Nephron (organoid): ENCODE measurements at regions not wholly inside any gene's neighbourhood (a gene's known extent, or its start where the extent isn't known, plus 50 kb on each side); places are given as distances from the start of the nearest gene placed in this dataset.

Source experiments
- H3K27ac Mint-ChIP-seq, 3 experiments: 2 replicates each; pipeline ENCODE4 v1.8.0; 2020; ENCODE audit warnings: mixed read lengths in 3 of 3, mild to moderate bottlenecking in 2 of 3, moderate library complexity in 1 of 3
- H3K27me3 Mint-ChIP-seq: 2 replicates; pipeline ENCODE4 v1.8.0; 2021; ENCODE audit warnings: low read depth, mild to moderate bottlenecking, moderate library complexity, mixed read lengths
- H3K36me3 Mint-ChIP-seq: 2 replicates; pipeline ENCODE4 v1.8.0; 2020; ENCODE audit warnings: low read depth, mixed read lengths
- H3K4me1 Mint-ChIP-seq: 2 replicates; pipeline ENCODE4 v1.8.0; 2020; ENCODE audit warnings: mixed read lengths
- H3K4me3 Mint-ChIP-seq, 3 experiments: 2 replicates each; pipeline ENCODE4 v1.8.0; 2020; ENCODE audit warnings: mild to moderate bottlenecking in 3 of 3, mixed read lengths in 3 of 3, moderate library complexity in 2 of 3
- H3K9me3 Mint-ChIP-seq: 2 replicates; pipeline ENCODE4 v1.8.0; 2020; ENCODE audit warnings: mixed read lengths
- CTCF ChIP-seq, 3 experiments: fragments of 200-600 bp; sonication (generic); IDR thresholded peaks; one replicate each; pipeline ENCODE4 v1.5.0; 2021; ENCODE audit warnings: antibody characterized with exemption in 3 of 3; ENCODE audit not compliant: unreplicated experiment in 3 of 3

- H3K36me3 Mint-ChIP-seq: no peaks in the 10 kb centered on the region
- peaks cover 26% of the 10 kb centered on the region for H3K4me1 Mint-ChIP-seq
- H3K9me3 Mint-ChIP-seq: no peaks in the 10 kb centered on the region
- no peak for TF ChIP-seq CTCF (IDR thresholded peaks at IDR 0.05; ENCODE audit: unreplicated experiment in 3 of 3)
- H3K4me3 Mint-ChIP-seq: no peak overlapping the region
- no peaks in the 10 kb centered on the region for H3K27me3 Mint-ChIP-seq
- peak overlapping the region in 1 of 3 experiments; percentile 21 for H3K27ac Mint-ChIP-seq
Measured at GRCh38 chr14:53532853-53533252, 379.7 kb upstream of the DDHD1 start.

GRCh38 chr14:53531730-53532129 is 378.6 kb upstream of the DDHD1 start:
- Mint-ChIP-seq H3K9me3 (no peaks in the 10 kb centered on the region), H3K4me3 (no peak overlapping the region), H3K36me3 (no peaks in the 10 kb centered on the region), H3K27me3 (no peaks in the 10 kb centered on the region), H3K27ac (peak overlapping the region in 1 of 3 experiments; percentile 4), H3K4me1 (peaks cover 20% of the 10 kb centered on the region)
- TF ChIP-seq CTCF (IDR thresholded peaks at IDR 0.05; ENCODE audit: unreplicated experiment in 3 of 3): no peak

GRCh38 chr14:53531156-53531555 is 378.0 kb upstream of the DDHD1 start:
- Mint-ChIP-seq H3K4me1 (peaks cover 20% of the 10 kb centered on the region), H3K27ac (no peak overlapping the region), H3K27me3 (no peaks in the 10 kb centered on the region), H3K9me3 (no peaks in the 10 kb centered on the region), H3K4me3 (no peak overlapping the region), H3K36me3 (no peaks in the 10 kb centered on the region)
- TF ChIP-seq CTCF (IDR thresholded peaks at IDR 0.05; ENCODE audit: unreplicated experiment in 3 of 3): no peak

GRCh38 chr14:53529519-53529918 is 376.4 kb upstream of the DDHD1 start:
- no peak for TF ChIP-seq CTCF (IDR thresholded peaks at IDR 0.05; ENCODE audit: unreplicated experiment in 3 of 3)
- peaks cover 20% of the 10 kb centered on the region for H3K4me1 Mint-ChIP-seq
- H3K9me3 Mint-ChIP-seq: no peaks in the 10 kb centered on the region
- H3K27ac Mint-ChIP-seq: no peak overlapping the region
- no peaks in the 10 kb centered on the region for H3K27me3 Mint-ChIP-seq
- H3K4me3 Mint-ChIP-seq: no peak overlapping the region
- H3K36me3 Mint-ChIP-seq: no peaks in the 10 kb centered on the region

GRCh38 chr14:53528185-53528671 is 375.1 kb upstream of the DDHD1 start:
- Mint-ChIP-seq H3K27me3 (no peaks in the 10 kb centered on the region), H3K36me3 (no peaks in the 10 kb centered on the region), H3K27ac (peak overlapping the region; percentile 58 to 87 (median 78)), H3K4me3 (no peak overlapping the region), H3K9me3 (no peaks in the 10 kb centered on the region), H3K4me1 (peaks cover 20% of the 10 kb centered on the region)
- TF ChIP-seq CTCF (IDR thresholded peaks at IDR 0.05; ENCODE audit: unreplicated experiment in 3 of 3): no peak

- H3K9me3 Mint-ChIP-seq: no peaks in the 10 kb centered on the region
- H3K27ac Mint-ChIP-seq: no peak overlapping the region
- H3K36me3 Mint-ChIP-seq: no peaks in the 10 kb centered on the region
- peaks cover 14% of the 10 kb centered on the region for H3K4me1 Mint-ChIP-seq
- no peak overlapping the region for H3K4me3 Mint-ChIP-seq
- TF ChIP-seq CTCF (IDR thresholded peaks at IDR 0.05; ENCODE audit: unreplicated experiment in 3 of 3): no peak
- no peaks in the 10 kb centered on the region for H3K27me3 Mint-ChIP-seq
Measured at GRCh38 chr14:53526200-53526599, 373.1 kb upstream of the DDHD1 start.
